ENCODE measurements at regions not wholly inside any gene's neighbourhood (a gene's known extent, or its start where the extent isn't known, plus 50 kb on each side); places are given as distances from the start of the nearest gene placed in this dataset.

DNA sequence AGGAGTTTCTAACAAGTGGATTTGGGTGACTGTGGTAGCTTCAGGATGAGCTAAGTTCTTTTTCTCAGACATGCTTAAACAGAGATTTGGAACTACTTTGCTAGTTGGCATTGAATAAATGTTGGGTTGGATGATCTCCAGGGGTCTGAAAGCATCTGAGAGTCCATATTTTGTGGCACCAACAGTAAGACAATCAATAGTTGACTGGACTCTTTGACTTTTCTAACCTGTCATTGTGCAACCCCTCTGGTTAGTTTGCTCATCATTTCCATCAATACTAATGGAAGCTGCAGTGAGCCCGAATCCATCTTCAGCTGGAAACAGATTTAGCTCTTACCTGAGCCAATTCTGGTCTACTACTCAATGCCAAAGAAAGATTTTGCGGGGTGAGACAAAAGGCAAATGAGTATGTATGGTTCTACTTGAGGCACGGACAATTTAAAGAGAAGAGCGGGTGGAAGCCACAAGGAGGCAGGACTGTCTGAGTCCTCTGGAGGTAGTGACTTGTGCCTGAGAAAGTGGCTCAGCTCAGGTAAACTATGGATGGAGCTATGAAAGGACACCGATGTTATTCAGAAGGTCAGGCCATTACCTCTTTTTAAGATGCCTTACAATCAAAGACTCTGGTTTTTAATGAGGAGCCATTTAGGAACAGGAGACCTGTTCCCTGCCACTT is 118.7 kb downstream of the MID1IP1 start:
- no peak for TF ChIP-seq CTCF (IDR thresholded peaks at IDR 0.05)
- POLR2A ChIA-PET = no interaction called here
- Mint-ChIP-seq H3K36me3 (ENCODE audit: low read depth) (no peaks in the 10 kb centered on the region), H3K27ac (no peak overlapping the region), H3K9me3 (no peaks in the 10 kb centered on the region), H3K4me3 (no peak overlapping the region), H3K27me3 (no peaks in the 10 kb centered on the region), H3K4me1 (no peaks in the 10 kb centered on the region)
- CTCF ChIA-PET = no interaction called here
- DNase-seq (no peak), ATAC-seq (ENCODE audit: low read depth) (no peak)
- intact Hi-C loops (cut with micrococcal nuclease) = no loop called here

- H3K27ac Mint-ChIP-seq = no peak overlapping the region
- TF ChIP-seq CTCF (IDR thresholded peaks at IDR 0.05) = no peak
- intact Hi-C loops (cut with micrococcal nuclease) = no loop called here
- DNase-seq = no peak
- no peaks in the 10 kb centered on the region for H3K4me1 Mint-ChIP-seq
- POLR2A ChIA-PET = no interaction called here
- CTCF ChIA-PET = no interaction called here
- H3K4me3 Mint-ChIP-seq = no peak overlapping the region
- ATAC-seq (ENCODE audit: low read depth) = no peak
- H3K9me3 Mint-ChIP-seq = no peaks in the 10 kb centered on the region
- no peaks in the 10 kb centered on the region for H3K36me3 Mint-ChIP-seq (ENCODE audit: low read depth)
- H3K27me3 Mint-ChIP-seq = no peaks in the 10 kb centered on the region
Observed at GRCh38 chrX:38923451-38923969, 122.3 kb downstream of the MID1IP1 start.

GRCh38 chrX:38927592-38927991 is 126.3 kb downstream of the MID1IP1 start:
- POLR2A ChIA-PET = no interaction called here
- Mint-ChIP-seq H3K27me3 (no peaks in the 10 kb centered on the region), H3K27ac (no peak overlapping the region), H3K36me3 (ENCODE audit: low read depth) (no peaks in the 10 kb centered on the region), H3K9me3 (no peaks in the 10 kb centered on the region), H3K4me3 (no peak overlapping the region), H3K4me1 (no peaks in the 10 kb centered on the region)
- CTCF ChIA-PET = no interaction called here
- no peak for DNase-seq
- no peak for TF ChIP-seq CTCF (IDR thresholded peaks at IDR 0.05)
- intact Hi-C loops (cut with micrococcal nuclease) = no loop called here
- no peak for ATAC-seq (ENCODE audit: low read depth)

DNA sequence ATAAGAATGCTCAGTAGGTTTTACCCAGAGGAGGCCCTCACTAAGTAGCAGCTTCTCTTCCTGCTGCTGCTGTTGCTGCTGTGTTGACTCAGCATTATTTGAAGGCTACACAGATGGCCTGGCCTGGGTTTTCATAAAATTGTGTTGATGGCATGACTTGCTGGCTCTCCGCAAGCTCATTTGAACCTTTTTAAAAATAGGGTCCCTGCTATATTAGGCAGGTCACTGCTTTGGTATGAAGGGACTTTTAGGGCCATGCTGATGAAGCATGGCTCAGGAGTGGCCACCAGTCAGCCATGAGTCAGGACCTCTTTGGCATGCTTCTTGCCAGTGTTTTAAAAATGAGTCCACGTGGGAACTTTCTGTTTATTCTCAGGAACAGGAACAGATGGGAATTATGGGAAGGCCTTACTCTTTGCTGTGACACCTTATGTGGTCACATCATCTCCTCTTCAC is 128.7 kb downstream of the MID1IP1 start:
- no peak overlapping the region for H3K27ac Mint-ChIP-seq
- no peak for DNase-seq
- H3K9me3 Mint-ChIP-seq = no peaks in the 10 kb centered on the region
- ChIA-PET POLR2A (no interaction called here), CTCF (no interaction called here)
- no peaks in the 10 kb centered on the region for H3K4me1 Mint-ChIP-seq
- intact Hi-C loops (cut with micrococcal nuclease) = no loop called here
- no peaks in the 10 kb centered on the region for H3K27me3 Mint-ChIP-seq
- TF ChIP-seq CTCF (IDR thresholded peaks at IDR 0.05) = no peak
- ATAC-seq (ENCODE audit: low read depth) = no peak
- no peaks in the 10 kb centered on the region for H3K36me3 Mint-ChIP-seq (ENCODE audit: low read depth)
- H3K4me3 Mint-ChIP-seq = no peak overlapping the region

- no peak for ATAC-seq (ENCODE audit: low read depth)
- intact Hi-C loops (cut with micrococcal nuclease) = no loop called here
- ChIA-PET CTCF (no interaction called here), POLR2A (no interaction called here)
- Mint-ChIP-seq H3K4me3 (no peak overlapping the region), H3K27me3 (no peaks in the 10 kb centered on the region), H3K9me3 (no peaks in the 10 kb centered on the region), H3K36me3 (ENCODE audit: low read depth) (no peaks in the 10 kb centered on the region), H3K4me1 (no peaks in the 10 kb centered on the region), H3K27ac (no peak overlapping the region)
- DNase-seq = no peak
- TF ChIP-seq CTCF (IDR thresholded peaks at IDR 0.05) = no peak
Observed at GRCh38 chrX:38930474-38930873, 129.2 kb downstream of the MID1IP1 start.
